HL-60 (cell line): ENCODE measurements at regions not wholly inside any gene's neighbourhood (a gene's known extent, or its start where the extent isn't known, plus 50 kb on each side); places are given as distances from the start of the nearest gene placed in this dataset.

Source experiments
- CTCF ChIP-seq: IDR thresholded peaks from one replicate; pipeline ENCODE4 v1.5.1; 2011; ENCODE audit warnings: low read length, control low read depth, inconsistent platforms; ENCODE audit not compliant: insufficient read depth
- REST ChIP-seq: IDR thresholded peaks from 2 replicates; pipeline ENCODE4 v1.6.1; 2012; ENCODE audit warnings: low read depth; ENCODE audit not compliant: insufficient replicate concordance

- TF ChIP-seq REST (no peak), CTCF (no peak)
These were observed 68.8 kb upstream of the HTR4 start for GRCh38 chr5:148723143-148723542.
